DOHH2 (cell line): ENCODE measurements at regions not wholly inside any gene's neighbourhood (a gene's known extent, or its start where the extent isn't known, plus 50 kb on each side); places are given as distances from the start of the nearest gene placed in this dataset.

Source experiments
- CTCF ChIP-seq: fragments of 200-600 bp; sonication (generic); IDR thresholded peaks from one replicate; pipeline ENCODE4 v1.5.1; 2014; ENCODE audit warnings: antibody characterized with exemption, mild to moderate bottlenecking, low read depth, low read length; ENCODE audit not compliant: poor library complexity, severe bottlenecking
- EZH2phosphoT487 ChIP-seq: fragments of 200-600 bp; sonication (generic); IDR thresholded peaks from 2 replicates; pipeline ENCODE4 v1.6.1; 2017; ENCODE audit warnings: borderline replicate concordance, mild to moderate bottlenecking, antibody characterized with exemption, low read length, moderate library complexity, mixed read lengths

GRCh38 chr12:24081606-24082005 lies 132.1 kb upstream of the SOX5 start:
- TF ChIP-seq CTCF (no peak), EZH2phosphoT487 (no peak)
